Endodermal cell (in vitro differentiated cells): ENCODE measurements at regions not wholly inside any gene's neighbourhood (a gene's known extent, or its start where the extent isn't known, plus 50 kb on each side); places are given as distances from the start of the nearest gene placed in this dataset.
A peak's percentile ranks its signal among the peaks of the same experiment; 100 is the strongest.

ENCODE experiments used
- DNase-seq: peaks from one replicate; pipeline ENCODE4 v3.0.0-alpha.2; 2017
- H3K27ac ChIP-seq: 2 replicates; pipeline ENCODE4 v1.5.1; 2013; ENCODE audit warnings: mild to moderate bottlenecking, low read depth, low read length, moderate library complexity
- H3K27me3 ChIP-seq: 2 replicates; pipeline ENCODE4 v1.6.1; 2013; ENCODE audit warnings: mild to moderate bottlenecking, low read length, moderate library complexity; ENCODE audit not compliant: insufficient read depth, control insufficient read depth, poor library complexity, severe bottlenecking
- H3K36me3 ChIP-seq: 2 replicates; pipeline ENCODE4 v1.7.0; 2013; ENCODE audit warnings: mild to moderate bottlenecking, low read length, moderate library complexity; ENCODE audit not compliant: control insufficient read depth, insufficient read depth
- H3K4me1 ChIP-seq: one replicate; pipeline ENCODE4 v1.7.0; 2013; ENCODE audit warnings: low read length; ENCODE audit not compliant: control insufficient read depth, insufficient read depth
- H3K4me3 ChIP-seq: 2 replicates; pipeline ENCODE4 v1.5.1; 2013; ENCODE audit warnings: mild to moderate bottlenecking, low read length, moderate library complexity
- H3K9ac ChIP-seq: 2 replicates; pipeline ENCODE4 v1.6.1; 2013; ENCODE audit warnings: mild to moderate bottlenecking, low read length, moderate library complexity; ENCODE audit not compliant: poor library complexity, severe bottlenecking; ENCODE audit errors: extremely low read depth
- H3K9me3 ChIP-seq: 2 replicates; pipeline ENCODE4 v1.6.1; 2013; ENCODE audit warnings: mild to moderate bottlenecking, low read length, moderate library complexity; ENCODE audit not compliant: control insufficient read depth
- H3K27ac Mint-ChIP-seq: 2 replicates; pipeline ENCODE4 v1.8.0; 2020; ENCODE audit warnings: mixed read lengths
- H3K27me3 Mint-ChIP-seq: 2 replicates; pipeline ENCODE4 v1.8.0; 2021; ENCODE audit warnings: mild to moderate bottlenecking, mixed read lengths; ENCODE audit not compliant: insufficient read depth
- H3K36me3 Mint-ChIP-seq: 2 replicates; pipeline ENCODE4 v1.8.0; 2020; ENCODE audit warnings: low read depth, mixed read lengths
- H3K4me1 Mint-ChIP-seq: 2 replicates; pipeline ENCODE4 v1.8.0; 2020; ENCODE audit warnings: mixed read lengths
- H3K4me3 Mint-ChIP-seq: 2 replicates; pipeline ENCODE4 v1.8.0; 2020; ENCODE audit warnings: mild to moderate bottlenecking, moderate library complexity, mixed read lengths
- H3K9me3 Mint-ChIP-seq: 2 replicates; pipeline ENCODE4 v1.8.0; 2020; ENCODE audit warnings: mild to moderate bottlenecking, mixed read lengths
- CTCF ChIP-seq: fragments of 200-600 bp; sonication (generic); conservative IDR thresholded peaks from 2 replicates; pipeline ENCODE4 v1.5.0; 2021; ENCODE audit warnings: antibody characterized with exemption, mild to moderate bottlenecking
- WGBS, 2 experiments: methylation state at CpG; one replicate each; pipeline versions ENCODE4 v1.1.5 to v1.1.7; 2013; ENCODE audit warnings: missing lambda C conversion rate in 2 of 2, mixed read lengths in 1 of 2; ENCODE audit not compliant: insufficient coverage in 1 of 2, insufficient read length in 1 of 2; 5-methylcytosine and 5-hydroxymethylcytosine counted together

GRCh38 chr16:62715701-62716100 is 679.5 kb upstream of the CDH8 start:
- Mint-ChIP-seq H3K4me1 (no peaks in the 10 kb centered on the region), H3K27me3 (no peaks in the 10 kb centered on the region), H3K36me3 (no peaks in the 10 kb centered on the region), H3K27ac (no peak overlapping the region), H3K4me3 (no peak overlapping the region), H3K9me3 (peaks cover 2% of the 10 kb centered on the region)
- H3K4me3 ChIP-seq = no peak overlapping the region
- H3K9ac ChIP-seq = no peak overlapping the region
- H3K9me3 ChIP-seq = no peaks in the 10 kb centered on the region
- DNase-seq = no peak
- no peaks in the 10 kb centered on the region for H3K36me3 ChIP-seq
- H3K4me1 ChIP-seq = no peaks in the 10 kb centered on the region
- WGBS, 2 experiments = 91% methylated on average over 1 of the region's 1 CpG; no CpG with 5 or more reads in 1 of the 2 experiments
- no peaks in the 10 kb centered on the region for H3K27me3 ChIP-seq
- TF ChIP-seq CTCF = no peak
- H3K27ac ChIP-seq = no peak overlapping the region

GRCh38 chr16:62712566-62712965 is 676.3 kb upstream of the CDH8 start:
- 100% methylated on average over 1 of the region's 1 CpG; no CpG with 5 or more reads in 1 of the 2 experiments for WGBS, 2 experiments
- Histone ChIP-seq H3K27me3 (no peaks in the 10 kb centered on the region), H3K4me1 (no peaks in the 10 kb centered on the region), H3K9ac (no peak overlapping the region), H3K4me3 (no peak overlapping the region), H3K27ac (no peak overlapping the region), H3K36me3 (no peaks in the 10 kb centered on the region), H3K9me3 (no peaks in the 10 kb centered on the region)
- Mint-ChIP-seq H3K36me3 (no peaks in the 10 kb centered on the region), H3K27ac (no peak overlapping the region), H3K9me3 (no peaks in the 10 kb centered on the region), H3K4me1 (no peaks in the 10 kb centered on the region), H3K27me3 (no peaks in the 10 kb centered on the region), H3K4me3 (no peak overlapping the region)
- no peak for DNase-seq
- no peak for TF ChIP-seq CTCF

- H3K4me1 ChIP-seq = no peaks in the 10 kb centered on the region
- peak; percentile 66 for TF ChIP-seq CTCF
- 94% methylated on average over 8 of the region's 8 CpGs; no CpG with 5 or more reads in 1 of the 2 experiments for WGBS, 2 experiments
- Mint-ChIP-seq H3K9me3 (no peaks in the 10 kb centered on the region), H3K36me3 (no peaks in the 10 kb centered on the region), H3K4me1 (no peaks in the 10 kb centered on the region), H3K4me3 (no peak overlapping the region), H3K27me3 (no peaks in the 10 kb centered on the region), H3K27ac (no peak overlapping the region)
- H3K27ac ChIP-seq = no peak overlapping the region
- no peaks in the 10 kb centered on the region for H3K9me3 ChIP-seq
- DNase-seq = peak; percentile 73
- H3K27me3 ChIP-seq = no peaks in the 10 kb centered on the region
- H3K4me3 ChIP-seq = no peak overlapping the region
- no peak overlapping the region for H3K9ac ChIP-seq
- H3K36me3 ChIP-seq = no peaks in the 10 kb centered on the region
Observed at GRCh38 chr16:62711797-62712196, 675.6 kb upstream of the CDH8 start.
